ENCODE measurements at regions not wholly inside any gene's neighbourhood (a gene's known extent, or its start where the extent isn't known, plus 50 kb on each side); places are given as distances from the start of the nearest gene placed in this dataset.

- TF ChIP-seq CTCF (IDR thresholded peaks at IDR 0.05; ENCODE audit: borderline replicate concordance, extremely low read depth, low read length, poor library complexity, severe bottlenecking) (no peak), EZH2 (IDR thresholded peaks at IDR 0.05; ENCODE audit: borderline replicate concordance, low read depth, low read length, severe bottlenecking) (no peak)
Observed at GRCh38 chr20:4602297-4602631, 84.0 kb upstream of the PRNP start.

All from DND-41 (cell line).